IPS DF 6.9 (cell line): ENCODE measurements at regions not wholly inside any gene's neighbourhood (a gene's known extent, or its start where the extent isn't known, plus 50 kb on each side); places are given as distances from the start of the nearest gene placed in this dataset.

ENCODE experiments used
- DNase-seq: peaks from one replicate; pipeline ENCODE4 v3.0.0-alpha.2; 2013; ENCODE audit warnings: low read depth, low spot score
- H3K27ac ChIP-seq: one replicate; pipeline ENCODE4 v1.5.1; 2013; ENCODE audit warnings: low read length, control low read depth
- H3K27me3 ChIP-seq: 2 replicates; pipeline ENCODE4 v1.6.1; 2013; ENCODE audit warnings: mild to moderate bottlenecking, low read length; ENCODE audit not compliant: control insufficient read depth, insufficient read depth
- H3K36me3 ChIP-seq: 2 replicates; pipeline ENCODE4 v1.6.1; 2013; ENCODE audit warnings: low read length; ENCODE audit not compliant: control insufficient read depth, insufficient read depth
- H3K4me1 ChIP-seq: 2 replicates; pipeline ENCODE4 v1.6.1; 2013; ENCODE audit warnings: low read length; ENCODE audit not compliant: control insufficient read depth, insufficient read depth
- H3K4me3 ChIP-seq: 2 replicates; pipeline ENCODE4 v1.5.1; 2013; ENCODE audit warnings: mild to moderate bottlenecking, low read length
- H3K9me3 ChIP-seq: 2 replicates; pipeline ENCODE4 v1.6.1; 2013; ENCODE audit warnings: low read length, inconsistent platforms; ENCODE audit not compliant: control insufficient read depth, insufficient read depth
- WGBS: extraction: QIAGEN DNeasy Blood & Tissue Kit; methylation state at CpG from one replicate; pipeline ENCODE4 v1.1.7; 2013; ENCODE audit warnings: mixed read lengths, missing lambda C conversion rate; ENCODE audit not compliant: insufficient read length, insufficient coverage; 5-methylcytosine and 5-hydroxymethylcytosine counted together

GRCh38 chr12:111028830-111029229 lies 108.5 kb upstream of the MYL2 start:
- H3K4me3 ChIP-seq = no peak overlapping the region
- no peaks in the 10 kb centered on the region for H3K4me1 ChIP-seq
- no peaks in the 10 kb centered on the region for H3K36me3 ChIP-seq
- DNase-seq = no peak
- H3K27ac ChIP-seq = no peak overlapping the region
- H3K9me3 ChIP-seq = no peaks in the 10 kb centered on the region
- WGBS = no CpG with 5 or more reads among the region's 2 CpGs
- no peaks in the 10 kb centered on the region for H3K27me3 ChIP-seq

DNA sequence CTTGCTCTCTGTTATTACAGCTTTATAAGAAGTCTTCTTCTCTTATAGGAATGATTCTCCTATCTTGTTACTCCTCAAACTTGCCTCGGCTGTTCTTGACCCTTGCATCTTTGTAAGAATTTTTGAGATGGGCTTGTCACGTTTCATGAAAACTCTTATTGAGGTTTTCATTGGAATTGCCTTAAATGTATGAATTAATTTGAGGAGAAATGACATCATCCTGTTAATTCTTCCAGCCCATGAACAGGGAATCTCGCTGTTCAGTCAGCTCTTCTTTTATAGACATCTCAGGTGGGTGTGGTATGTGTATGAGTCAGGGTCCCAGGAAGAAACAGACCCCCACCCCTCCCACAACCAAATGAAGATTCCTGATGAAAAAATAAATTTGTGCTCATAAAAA lies 107.1 kb upstream of the MYL2 start:
- H3K27me3 ChIP-seq = no peaks in the 10 kb centered on the region
- no CpG with 5 or more reads among the region's 3 CpGs for WGBS
- no peaks in the 10 kb centered on the region for H3K9me3 ChIP-seq
- DNase-seq = no peak
- H3K4me1 ChIP-seq = no peaks in the 10 kb centered on the region
- no peak overlapping the region for H3K27ac ChIP-seq
- H3K4me3 ChIP-seq = no peak overlapping the region
- no peaks in the 10 kb centered on the region for H3K36me3 ChIP-seq

DNA sequence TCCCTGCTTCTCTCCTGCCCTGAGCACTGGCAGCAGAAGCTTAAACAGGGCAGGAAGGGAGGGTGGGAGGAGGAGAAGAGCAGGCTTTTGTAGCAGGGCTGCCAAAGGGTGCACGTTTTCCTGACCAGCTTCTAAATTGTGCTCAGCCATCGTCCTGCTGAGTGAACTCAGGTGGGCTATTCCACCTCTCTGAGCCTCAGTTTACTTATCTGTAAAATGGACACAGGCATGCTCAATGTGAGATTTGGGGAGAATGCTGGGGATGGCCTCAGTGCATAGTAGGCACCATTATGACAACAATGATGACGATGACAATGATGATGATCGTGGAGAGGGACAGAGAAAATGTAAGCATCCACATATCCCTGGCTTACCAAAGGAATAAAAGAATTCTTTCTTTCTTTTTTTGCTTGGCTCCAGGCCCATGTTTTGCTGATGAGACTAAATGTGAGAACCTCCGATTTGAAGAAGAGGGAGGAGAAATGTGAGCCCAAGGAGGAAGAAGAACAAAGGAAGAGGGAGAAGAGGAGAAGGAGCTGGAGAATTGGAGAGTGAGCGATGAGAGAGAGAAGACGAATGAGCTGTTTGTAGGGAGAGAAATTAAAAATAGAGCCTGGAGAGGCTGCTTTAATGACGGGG lies 105.5 kb upstream of the MYL2 start:
- no peaks in the 10 kb centered on the region for H3K9me3 ChIP-seq
- no peak for DNase-seq
- no peaks in the 10 kb centered on the region for H3K27me3 ChIP-seq
- no peaks in the 10 kb centered on the region for H3K36me3 ChIP-seq
- 100% methylated on average over 2 of the region's 8 CpGs for WGBS
- no peaks in the 10 kb centered on the region for H3K4me1 ChIP-seq
- H3K4me3 ChIP-seq = no peak overlapping the region
- H3K27ac ChIP-seq = no peak overlapping the region

DNA sequence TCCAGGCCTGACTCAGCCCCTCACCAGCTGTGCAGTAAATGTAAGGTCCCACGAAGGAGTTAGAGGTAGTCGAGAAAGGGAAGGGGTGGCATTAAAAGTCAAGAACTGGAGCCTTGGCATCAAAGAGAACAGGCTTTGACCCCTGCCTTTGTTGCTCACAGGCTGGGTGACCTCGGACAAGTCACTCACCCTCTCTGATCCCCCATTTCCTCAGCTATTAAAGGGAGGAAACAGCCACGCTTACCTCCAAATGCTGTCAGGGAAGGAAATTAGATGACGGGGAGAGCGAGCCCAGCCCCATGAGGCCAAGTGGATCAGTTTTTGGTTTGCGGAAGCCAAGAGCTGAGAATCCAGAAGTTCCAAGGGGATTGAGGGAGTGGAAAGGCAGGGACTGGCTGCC lies 104.9 kb upstream of the MYL2 start:
- no peaks in the 10 kb centered on the region for H3K27me3 ChIP-seq
- H3K27ac ChIP-seq = no peak overlapping the region
- DNase-seq = no peak
- H3K9me3 ChIP-seq = no peaks in the 10 kb centered on the region
- no peaks in the 10 kb centered on the region for H3K4me1 ChIP-seq
- H3K36me3 ChIP-seq = no peaks in the 10 kb centered on the region
- H3K4me3 ChIP-seq = no peak overlapping the region
- WGBS = no CpG with 5 or more reads among the region's 7 CpGs

- Histone ChIP-seq H3K4me3 (no peak overlapping the region), H3K9me3 (no peaks in the 10 kb centered on the region), H3K27me3 (no peaks in the 10 kb centered on the region), H3K4me1 (no peaks in the 10 kb centered on the region), H3K36me3 (no peaks in the 10 kb centered on the region), H3K27ac (no peak overlapping the region)
- DNase-seq = no peak
- WGBS = no CpG with 5 or more reads among the region's 8 CpGs
These were observed 103.9 kb upstream of the MYL2 start for GRCh38 chr12:111024205-111024801.

DNA sequence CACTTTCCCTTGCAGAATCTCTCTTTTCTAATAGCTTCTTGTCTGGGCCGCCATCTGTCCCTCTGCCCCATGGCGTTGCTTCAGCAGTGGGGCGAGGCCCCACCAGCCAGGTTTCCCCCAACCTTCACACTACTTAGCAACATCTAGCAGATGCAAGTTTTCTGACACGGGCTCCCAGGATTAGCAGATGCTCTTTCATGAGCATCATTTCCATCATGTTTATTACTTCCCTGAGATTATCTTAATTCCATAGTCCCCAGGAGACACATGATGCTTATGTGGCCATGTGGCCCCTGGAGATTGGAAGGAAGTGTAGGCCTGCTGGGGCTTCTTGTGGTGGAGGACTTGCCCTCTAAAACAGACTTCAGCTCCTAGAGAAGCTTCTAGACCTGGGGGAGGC lies 102.0 kb upstream of the MYL2 start:
- WGBS = no CpG with 5 or more reads among the region's 4 CpGs
- no peak for DNase-seq
- Histone ChIP-seq H3K27ac (no peak overlapping the region), H3K4me1 (no peaks in the 10 kb centered on the region), H3K27me3 (no peaks in the 10 kb centered on the region), H3K4me3 (no peak overlapping the region), H3K9me3 (no peaks in the 10 kb centered on the region), H3K36me3 (no peaks in the 10 kb centered on the region)

GRCh38 chr12:111014547-111014946 lies 94.2 kb upstream of the MYL2 start:
- Histone ChIP-seq H3K27me3 (no peaks in the 10 kb centered on the region), H3K27ac (no peak overlapping the region), H3K36me3 (no peaks in the 10 kb centered on the region), H3K4me3 (no peak overlapping the region), H3K4me1 (no peaks in the 10 kb centered on the region), H3K9me3 (no peaks in the 10 kb centered on the region)
- no CpG with 5 or more reads among the region's 6 CpGs for WGBS
- no peak for DNase-seq

DNA sequence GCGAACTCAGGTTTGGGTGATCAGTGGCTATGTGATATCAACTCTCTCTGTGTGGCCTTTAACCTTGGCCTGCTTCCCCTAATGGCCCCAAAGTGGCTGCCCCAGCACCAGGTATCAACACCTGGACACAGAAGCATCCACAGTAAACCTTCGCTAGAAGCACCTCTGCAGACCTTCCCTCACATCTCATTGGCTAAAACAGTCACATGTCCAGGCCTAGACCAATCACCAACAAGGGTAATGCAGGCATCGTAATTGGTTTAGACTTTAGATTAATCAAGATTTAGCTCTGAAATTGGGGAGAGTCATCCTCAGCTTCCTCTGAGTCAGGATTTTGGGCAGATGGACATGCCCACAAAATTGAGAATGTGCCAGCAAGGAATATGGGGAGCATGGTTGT lies 92.5 kb upstream of the MYL2 start:
- Histone ChIP-seq H3K36me3 (no peaks in the 10 kb centered on the region), H3K4me1 (no peaks in the 10 kb centered on the region), H3K4me3 (no peak overlapping the region), H3K9me3 (no peaks in the 10 kb centered on the region), H3K27ac (no peak overlapping the region), H3K27me3 (no peaks in the 10 kb centered on the region)
- no CpG with 5 or more reads among the region's 3 CpGs for WGBS
- no peak for DNase-seq

- no peak for DNase-seq
- Histone ChIP-seq H3K27ac (no peak overlapping the region), H3K36me3 (no peaks in the 10 kb centered on the region), H3K9me3 (no peaks in the 10 kb centered on the region), H3K4me3 (no peak overlapping the region), H3K4me1 (no peaks in the 10 kb centered on the region), H3K27me3 (no peaks in the 10 kb centered on the region)
- no CpG with 5 or more reads among the region's 15 CpGs for WGBS
These were observed 91.7 kb upstream of the MYL2 start for GRCh38 chr12:111011999-111012600.

DNA sequence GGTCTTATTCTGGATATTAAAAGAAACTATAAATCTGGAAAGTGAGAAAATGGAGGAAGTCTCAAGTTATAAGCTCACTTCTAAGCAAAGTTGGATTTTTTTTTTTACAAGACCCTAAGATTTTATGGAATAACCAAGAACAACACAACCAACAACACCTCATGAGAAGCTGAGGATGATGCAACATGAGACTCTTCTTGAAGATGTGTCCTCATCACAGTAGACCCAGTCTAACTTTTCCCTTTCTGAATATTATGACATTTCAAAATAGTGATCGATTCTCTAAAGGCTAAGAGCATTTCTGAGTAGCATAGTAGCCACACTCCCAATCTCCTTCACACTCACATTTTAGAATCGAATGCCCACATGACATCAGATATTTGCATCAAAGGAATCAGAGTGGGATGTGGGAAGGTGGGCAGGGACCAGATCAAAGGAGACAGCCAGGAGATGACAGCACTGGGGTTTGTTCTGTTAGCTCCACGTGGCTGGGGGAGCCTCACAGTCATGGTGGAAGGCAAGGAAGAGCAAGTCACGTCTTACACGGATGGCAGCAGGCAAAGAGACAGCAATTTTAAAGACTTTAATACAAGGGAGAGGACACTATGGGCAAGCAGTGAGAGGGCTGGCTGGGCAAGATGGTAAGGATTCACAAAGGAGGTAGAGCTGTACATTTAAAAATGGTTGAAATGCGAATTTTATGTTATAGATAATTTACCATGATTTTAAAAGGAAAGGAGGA lies 90.7 kb upstream of the MYL2 start:
- Histone ChIP-seq H3K36me3 (no peaks in the 10 kb centered on the region), H3K9me3 (no peaks in the 10 kb centered on the region)
- 100% methylated on average over 1 of the region's 6 CpGs for WGBS

More for the DNA sequence above, 90.7 kb upstream of the MYL2 start:
- no peaks in the 10 kb centered on the region for H3K4me1 ChIP-seq
- DNase-seq = no peak
- H3K27me3 ChIP-seq = no peaks in the 10 kb centered on the region
- H3K4me3 ChIP-seq = no peak overlapping the region
- H3K27ac ChIP-seq = no peak overlapping the region
